ENCODE measurements at regions not wholly inside any gene's neighbourhood (a gene's known extent, or its start where the extent isn't known, plus 50 kb on each side); places are given as distances from the start of the nearest gene placed in this dataset.
"Not testable (repeated sequence)": the region's sequence is repeated elsewhere in the genome, so short reads cannot be mapped to it uniquely, and the experiment has no call there.

DNA sequence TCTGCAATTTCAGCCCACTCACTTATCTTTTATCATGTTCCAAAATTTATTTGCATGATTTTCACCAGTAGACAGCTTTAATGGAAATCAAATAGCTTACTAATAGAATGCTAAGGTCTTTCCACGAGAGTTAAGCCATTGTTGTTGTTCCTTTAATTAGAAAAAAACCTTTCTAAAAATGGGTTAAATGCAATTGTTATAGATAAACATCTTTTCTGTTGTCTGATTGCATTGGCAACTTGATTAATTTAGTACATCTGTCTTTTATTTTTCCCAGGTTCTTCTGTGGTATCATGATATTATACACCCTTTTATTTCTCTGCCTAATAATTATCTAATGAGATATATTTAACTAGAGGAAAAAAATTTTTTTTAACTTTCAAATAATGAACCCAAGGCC lies 487.6 kb upstream of the MBL2 start:
- no peak for DNase-seq (ENCODE audit: low spot score)
- in situ Hi-C loops (cut with HindIII; ENCODE audit: low sequenced_read_pairs), result no loop called here

DNA sequence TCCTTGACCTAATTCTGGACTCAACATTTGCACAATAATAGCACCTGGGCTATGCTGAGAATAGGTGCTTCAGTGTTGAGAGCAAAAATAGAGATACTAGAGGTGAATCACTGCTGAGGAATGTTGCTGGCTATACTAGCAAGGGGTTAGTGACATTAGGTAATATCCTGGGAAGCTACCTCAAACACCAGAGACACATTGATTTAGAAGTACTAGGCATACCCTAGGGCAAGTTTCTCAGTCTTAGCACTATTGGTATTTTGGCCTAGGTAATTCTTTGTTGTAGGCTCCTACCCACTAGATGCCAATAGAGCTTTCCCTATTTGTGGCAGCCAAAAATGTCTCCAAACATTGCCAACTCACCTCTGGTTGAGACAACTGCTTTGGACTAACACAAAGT lies 484.0 kb upstream of the MBL2 start:
- in situ Hi-C loops (cut with HindIII; ENCODE audit: low sequenced_read_pairs), result no loop called here
- DNase-seq (ENCODE audit: low spot score), result no peak

DNA sequence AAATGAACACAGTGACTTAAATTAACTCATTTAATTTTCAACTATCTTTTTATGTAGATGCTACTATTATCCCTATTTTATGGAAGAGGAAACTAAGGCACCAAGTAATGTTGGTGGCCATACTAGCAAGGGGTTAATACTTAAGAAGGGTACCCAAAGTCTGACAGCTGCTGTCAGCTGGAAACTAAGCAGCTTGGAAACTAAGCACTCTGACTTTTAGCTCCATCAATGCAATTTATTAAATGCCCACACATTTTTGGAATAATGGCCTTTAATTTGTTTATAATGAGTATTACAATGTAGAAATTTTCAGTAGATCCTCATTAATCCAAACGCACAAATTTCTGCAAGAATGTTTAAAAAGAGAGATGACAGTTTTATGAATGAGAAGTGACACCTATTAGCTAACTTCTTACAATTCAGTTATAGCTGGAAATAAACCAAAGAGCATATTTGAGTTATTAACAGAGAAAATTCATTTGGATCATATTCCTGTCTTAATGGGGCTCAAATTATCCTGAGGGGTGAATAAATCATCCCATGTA lies 483.1 kb upstream of the MBL2 start:
- no peak for DNase-seq (ENCODE audit: low spot score)
- in situ Hi-C loops (cut with HindIII; ENCODE audit: low sequenced_read_pairs), result no loop called here

DNA sequence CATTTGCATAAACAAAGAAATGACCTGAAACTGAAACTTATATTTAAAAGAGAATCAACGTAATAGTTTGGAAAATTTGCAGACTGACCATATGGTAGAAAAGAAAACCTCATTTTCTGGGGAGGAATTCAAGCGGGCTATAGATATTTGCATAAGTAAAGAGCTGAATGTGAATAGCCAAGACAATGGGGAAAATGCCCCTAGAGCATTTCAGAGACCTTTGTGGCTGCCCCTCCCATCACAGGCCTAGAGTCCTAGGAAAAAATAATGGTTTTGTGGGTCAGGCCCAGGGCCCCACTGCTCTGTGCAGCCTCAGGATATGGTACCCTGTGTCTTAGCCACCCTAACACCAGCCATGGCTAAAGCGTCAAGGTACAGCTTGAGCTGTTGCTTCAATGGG lies 480.6 kb upstream of the MBL2 start:
- in situ Hi-C loops (cut with HindIII; ENCODE audit: low sequenced_read_pairs), result no loop called here
- DNase-seq (ENCODE audit: low spot score), result no peak

DNA sequence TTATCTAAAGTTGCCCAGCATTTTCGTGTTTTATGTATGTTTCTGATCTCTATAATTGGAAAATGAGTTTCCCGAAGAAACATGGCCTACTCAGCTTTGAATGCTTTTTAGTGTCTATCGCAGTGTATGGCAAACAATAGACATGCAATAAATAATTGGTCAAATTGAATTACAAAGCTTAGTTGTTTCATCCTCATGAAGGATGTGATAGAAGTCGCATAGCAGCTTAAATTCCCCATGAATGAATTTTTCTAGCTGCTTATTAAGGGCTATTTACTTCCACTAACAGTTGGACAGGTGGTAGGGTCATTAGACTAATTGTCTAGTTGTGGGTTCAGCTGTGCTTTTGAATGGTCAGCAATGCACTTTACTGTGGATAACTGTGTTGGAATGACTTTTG lies 467.3 kb upstream of the MBL2 start:
- in situ Hi-C loops (cut with HindIII; ENCODE audit: low sequenced_read_pairs), result no loop called here
- DNase-seq (ENCODE audit: low spot score), result no peak

DNA sequence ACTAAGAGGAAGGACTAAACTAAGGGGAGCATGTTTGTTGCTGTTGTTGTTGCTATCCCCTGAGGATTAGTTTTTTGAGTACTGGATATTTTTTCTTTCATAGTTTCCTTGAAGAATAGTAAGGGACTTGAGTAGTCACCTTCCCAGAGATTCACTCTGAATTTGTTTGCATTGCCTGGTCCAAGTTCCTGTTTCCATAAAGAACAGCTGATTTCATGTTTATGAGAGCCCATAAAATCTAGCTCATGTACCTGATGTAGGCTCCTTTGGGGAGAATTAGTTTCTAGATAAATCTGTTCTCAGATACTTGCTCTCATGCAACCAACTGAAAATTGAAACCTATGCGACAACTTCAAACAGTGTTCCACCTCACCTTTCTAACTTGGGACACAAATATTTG lies 464.4 kb upstream of the MBL2 start:
- in situ Hi-C loops (cut with HindIII; ENCODE audit: low sequenced_read_pairs), result no loop called here
- no peak for DNase-seq (ENCODE audit: low spot score)

DNA sequence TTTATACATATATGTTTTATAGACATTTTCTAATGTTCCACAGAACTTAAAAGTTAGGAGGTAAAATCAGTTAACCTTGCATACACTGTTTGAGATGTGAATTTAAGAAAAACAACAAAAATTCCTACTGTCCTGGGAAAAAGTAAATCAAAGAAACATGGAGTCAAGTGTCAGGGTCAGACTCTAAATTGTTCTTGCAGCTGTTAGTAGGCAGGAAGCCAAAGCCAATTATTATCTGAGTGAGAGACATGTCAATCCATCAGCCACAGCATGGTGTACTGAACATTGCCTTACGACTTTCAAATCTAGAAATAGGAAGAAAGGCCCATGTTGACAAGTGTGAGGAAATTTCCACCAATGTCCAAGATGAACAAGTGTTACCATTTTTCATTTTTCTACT lies 461.2 kb upstream of the MBL2 start:
- in situ Hi-C loops (cut with HindIII; ENCODE audit: low sequenced_read_pairs), result no loop called here
- DNase-seq (ENCODE audit: low spot score), result no peak

DNA sequence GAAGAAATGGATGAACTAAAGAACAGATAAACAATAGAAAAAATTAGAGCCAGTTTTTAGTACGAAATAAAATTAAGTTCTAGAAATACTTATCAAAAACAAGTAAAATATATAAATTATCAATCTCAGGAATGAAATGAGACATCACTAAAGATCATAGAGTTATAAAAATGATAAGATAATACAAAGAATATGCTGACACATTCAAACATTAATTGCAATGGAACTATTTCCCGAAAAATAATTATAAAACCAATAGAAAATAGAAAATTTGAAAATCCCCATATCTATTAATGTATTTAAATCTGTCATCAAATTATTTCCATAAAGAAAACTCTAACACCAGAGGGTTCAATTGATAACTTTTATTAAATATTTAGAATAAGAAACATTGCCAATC lies 458.1 kb upstream of the MBL2 start:
- DNase-seq (ENCODE audit: low spot score), result no peak
- in situ Hi-C loops (cut with HindIII; ENCODE audit: low sequenced_read_pairs), result no loop called here

DNA sequence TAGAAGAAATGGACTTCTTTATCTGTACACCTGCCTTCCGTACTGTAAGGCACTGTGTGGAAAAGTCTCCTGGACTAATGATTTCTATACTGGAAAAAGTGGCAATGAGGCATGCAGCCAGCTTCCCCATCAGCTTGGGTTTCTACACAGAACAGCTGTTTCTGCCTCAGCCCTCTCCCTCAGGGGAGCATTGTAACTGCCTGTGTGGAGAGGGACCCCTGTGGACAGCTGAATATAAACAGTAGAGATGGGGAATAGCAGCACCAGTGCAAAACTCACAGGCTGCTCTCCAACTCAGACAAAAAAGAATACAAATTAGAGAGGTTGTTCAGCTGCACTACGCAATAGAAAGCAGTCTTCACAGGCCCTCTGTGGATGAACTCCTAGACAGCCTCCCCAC lies 451.3 kb upstream of the MBL2 start:
- DNase-seq (ENCODE audit: low spot score), result no peak
- in situ Hi-C loops (cut with HindIII; ENCODE audit: low sequenced_read_pairs), result no loop called here

DNA sequence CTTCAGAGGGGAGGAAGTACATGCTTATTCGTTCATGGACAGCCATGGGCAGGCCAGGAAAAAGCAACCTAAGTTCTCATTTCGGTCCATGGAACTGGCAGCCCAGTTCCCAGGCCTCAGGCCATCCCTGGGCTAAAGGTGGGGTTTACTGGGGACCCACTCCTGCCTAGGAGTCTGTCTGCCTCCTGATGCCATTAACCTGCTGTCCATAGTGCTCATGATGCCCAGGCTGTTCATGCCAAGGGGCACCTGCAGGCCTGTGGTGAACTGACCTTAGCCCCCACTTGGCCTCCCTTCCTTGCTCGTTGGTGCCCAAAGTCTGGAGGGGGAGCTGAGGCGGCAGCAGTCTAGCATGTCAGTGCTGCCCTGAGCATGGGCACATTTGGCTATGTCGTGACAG lies 450.2 kb upstream of the MBL2 start:
- in situ Hi-C loops (cut with HindIII; ENCODE audit: low sequenced_read_pairs), result no loop called here
- no peak for DNase-seq (ENCODE audit: low spot score)

DNA sequence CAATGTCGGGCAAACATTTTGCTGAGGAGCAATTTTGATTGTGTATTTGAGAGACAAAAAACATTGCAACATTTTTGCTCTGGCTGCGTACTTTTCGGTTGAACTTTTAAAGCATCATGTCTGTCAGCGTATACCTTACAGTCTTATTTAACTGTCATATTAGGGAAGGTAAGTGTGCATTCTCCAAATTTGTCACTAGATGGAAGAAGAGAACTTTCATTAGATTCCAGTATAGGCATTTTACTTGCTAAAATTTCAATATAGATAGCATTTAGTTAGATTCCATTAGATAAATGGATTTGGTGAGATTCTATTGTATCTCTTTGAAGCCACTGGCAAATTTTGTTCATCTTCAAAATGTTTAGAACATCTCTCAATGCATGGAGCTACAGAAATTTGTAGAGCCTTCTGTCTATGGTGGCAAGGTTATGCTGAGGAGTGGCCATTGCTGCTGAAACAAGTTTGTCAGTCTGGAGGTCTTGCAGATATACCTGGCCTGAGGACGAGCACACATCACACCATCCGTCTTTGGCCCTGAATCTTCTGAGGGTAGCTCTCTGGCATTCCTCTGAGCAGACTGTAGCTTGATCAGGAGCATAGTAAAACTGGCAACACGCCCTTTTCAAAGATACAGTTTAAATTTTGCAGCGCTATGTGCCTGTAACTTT lies 437.5 kb upstream of the MBL2 start:
- in situ Hi-C loops (cut with HindIII; ENCODE audit: low sequenced_read_pairs), result no loop called here
- peak; percentile 19 for DNase-seq (ENCODE audit: low spot score)

DNA sequence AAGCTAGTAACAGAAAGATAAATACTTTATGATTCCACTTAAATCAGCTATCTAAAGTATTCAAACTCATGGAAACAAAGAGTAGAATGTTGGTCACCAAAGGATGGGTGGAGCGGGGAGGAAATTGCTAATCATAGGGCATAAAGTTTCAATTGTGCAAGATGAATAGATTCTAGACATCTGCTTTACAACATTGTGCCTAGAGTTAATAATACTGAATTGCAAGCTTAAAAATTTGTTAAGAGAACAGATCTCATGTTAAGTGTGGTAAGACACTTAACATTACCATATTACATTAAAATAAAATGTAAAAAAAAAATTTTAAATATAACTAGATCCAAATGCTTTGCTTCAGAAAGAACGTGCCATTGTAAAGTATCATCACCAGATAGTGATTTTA lies 411.1 kb upstream of the MBL2 start:
- in situ Hi-C loops (cut with HindIII; ENCODE audit: low sequenced_read_pairs), result no loop called here
- DNase-seq (ENCODE audit: low spot score), result no peak

DNA sequence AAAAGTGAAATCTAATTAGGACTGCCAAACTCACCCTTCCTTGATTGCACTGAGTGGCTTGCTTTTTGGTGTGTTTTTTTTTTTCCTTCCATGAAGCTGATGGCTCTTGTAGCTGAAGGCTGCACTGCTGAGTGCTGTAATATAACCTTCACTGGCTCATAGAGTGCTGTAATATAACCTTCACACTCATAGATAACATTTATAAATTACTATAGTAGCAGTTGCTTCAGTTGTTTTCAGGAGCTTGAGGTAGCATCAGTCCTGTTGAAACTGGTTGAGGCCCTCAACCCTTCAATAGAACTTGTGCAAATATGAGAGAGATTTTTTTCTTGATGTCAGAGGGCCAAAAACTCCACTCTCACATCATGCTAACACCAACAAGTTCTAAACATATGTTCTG lies 404.9 kb upstream of the MBL2 start:
- DNase-seq (ENCODE audit: low spot score), result no peak
- in situ Hi-C loops (cut with HindIII; ENCODE audit: low sequenced_read_pairs), result no loop called here

DNA sequence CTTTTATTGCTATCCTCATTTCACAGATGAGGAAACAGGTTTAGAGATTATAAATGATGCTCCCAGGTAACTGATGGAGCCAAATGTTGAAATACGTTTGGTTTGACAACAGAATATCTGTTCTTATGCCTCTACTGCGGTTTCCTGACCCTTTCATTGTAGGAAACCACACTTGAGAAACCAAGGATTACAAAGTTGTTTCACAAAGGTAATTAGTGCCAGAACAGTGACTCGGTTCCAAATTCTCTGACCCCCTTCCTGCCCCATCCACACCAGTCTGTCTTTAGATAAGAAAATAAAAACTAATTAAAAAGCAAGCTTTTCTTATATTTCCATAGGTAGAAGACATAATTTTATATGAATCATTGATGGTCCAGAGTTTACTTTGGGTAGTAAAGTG lies 393.7 kb upstream of the MBL2 start:
- in situ Hi-C loops (cut with HindIII; ENCODE audit: low sequenced_read_pairs), result no loop called here
- no peak for DNase-seq (ENCODE audit: low spot score)

DNA sequence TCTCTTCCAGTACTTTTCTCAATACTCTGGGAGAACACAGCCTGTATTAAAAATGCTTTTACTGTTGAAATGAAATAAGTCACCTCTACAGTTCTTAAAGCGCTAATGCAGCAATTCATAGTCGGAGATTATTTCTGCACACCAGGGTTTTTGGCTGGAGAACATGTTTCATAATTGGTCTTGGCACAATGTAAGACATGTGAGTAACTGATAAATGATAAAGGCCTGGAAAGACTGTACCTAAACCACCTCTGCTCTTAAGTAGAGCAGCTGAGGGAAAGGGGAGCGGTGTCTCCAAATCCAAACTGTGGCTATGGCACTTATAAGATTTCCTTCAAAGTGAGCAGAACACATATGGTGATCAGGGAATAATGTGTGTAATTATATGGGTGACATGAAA lies 390.3 kb upstream of the MBL2 start:
- in situ Hi-C loops (cut with HindIII; ENCODE audit: low sequenced_read_pairs), result no loop called here

DNA sequence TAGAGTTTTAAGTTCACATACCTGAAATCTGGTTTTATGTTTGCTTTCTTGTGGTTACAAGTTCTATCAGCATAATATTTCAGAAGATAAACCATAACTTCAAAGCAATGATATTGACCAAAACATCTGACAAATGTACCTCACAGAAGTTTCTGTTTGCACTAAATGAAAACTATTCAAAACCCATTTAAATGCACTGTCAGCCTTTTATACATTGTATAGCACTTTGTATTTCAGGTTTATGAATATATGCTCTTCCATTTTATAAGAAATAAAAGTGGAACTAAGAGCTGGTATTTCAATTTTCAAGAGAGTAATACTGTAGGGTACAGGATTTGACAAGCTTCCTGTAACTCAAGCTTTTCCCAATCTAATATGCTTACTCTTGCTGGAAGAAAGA lies 388.6 kb upstream of the MBL2 start:
- in situ Hi-C loops (cut with HindIII; ENCODE audit: low sequenced_read_pairs), result no loop called here
- DNase-seq (ENCODE audit: low spot score), result no peak

More for the DNA sequence above, 390.3 kb upstream of the MBL2 start:
- DNase-seq (ENCODE audit: low spot score), result no peak

DNA sequence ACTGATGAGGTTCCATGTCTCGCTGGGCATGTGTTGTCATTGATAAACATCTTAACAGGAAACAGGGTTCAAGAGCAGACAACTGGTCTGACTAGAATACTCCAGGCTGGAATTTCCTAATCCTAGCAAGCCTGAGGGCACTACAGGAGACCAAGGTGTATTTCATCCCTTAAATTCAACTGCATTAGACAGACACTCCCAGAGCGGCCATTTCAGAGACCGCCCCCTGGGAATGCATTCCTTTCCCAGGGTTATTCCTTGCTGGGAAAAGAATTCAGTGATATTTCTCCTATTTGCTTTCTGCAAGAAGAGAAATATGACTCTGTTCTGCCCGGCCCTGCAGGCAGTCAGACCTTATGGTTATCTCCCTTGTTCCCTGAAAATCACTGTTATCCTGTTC lies 383.1 kb upstream of the MBL2 start:
- in situ Hi-C loops (cut with HindIII; ENCODE audit: low sequenced_read_pairs); DNase-seq (ENCODE audit: low spot score): not testable (repeated sequence)

DNA sequence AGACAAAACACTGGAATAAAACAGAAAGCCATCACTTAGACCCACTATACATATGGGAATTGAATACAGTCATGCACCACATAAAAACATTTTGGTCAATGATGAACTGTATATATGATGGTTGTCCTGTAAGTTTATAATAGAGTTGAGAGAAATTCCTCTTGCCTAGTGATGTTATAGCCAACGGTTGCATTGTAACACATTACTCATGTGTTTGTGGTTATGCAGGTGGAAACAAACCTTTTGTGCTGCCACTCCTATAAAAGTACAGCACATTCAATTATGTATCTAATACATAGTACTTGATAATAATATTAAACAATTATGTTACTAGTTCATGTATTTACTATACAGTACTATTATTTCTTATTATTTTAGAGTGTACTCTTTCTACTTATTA lies 381.2 kb upstream of the MBL2 start:
- DNase-seq (ENCODE audit: low spot score), result no peak
- in situ Hi-C loops (cut with HindIII; ENCODE audit: low sequenced_read_pairs), result no loop called here

DNA sequence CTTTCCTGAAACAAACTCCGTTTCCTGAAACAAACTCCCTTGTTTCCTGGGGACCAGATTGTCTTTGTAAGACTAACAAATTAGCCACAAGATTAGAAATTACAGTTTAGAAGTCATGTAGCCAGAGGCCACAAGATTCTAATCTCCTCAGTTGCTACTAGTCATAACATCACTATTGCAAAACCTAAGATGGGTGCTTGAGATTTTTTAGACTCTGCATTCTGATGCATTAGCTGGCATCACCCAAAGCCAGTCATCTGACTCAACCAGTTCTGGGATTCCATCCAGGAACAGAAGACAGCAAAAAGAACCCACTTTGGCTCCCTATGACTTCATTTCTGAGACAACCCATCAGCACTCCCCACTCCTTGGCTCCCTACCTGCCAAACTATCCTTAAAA lies 367.9 kb upstream of the MBL2 start:
- in situ Hi-C loops (cut with HindIII; ENCODE audit: low sequenced_read_pairs), result no loop called here

DNA sequence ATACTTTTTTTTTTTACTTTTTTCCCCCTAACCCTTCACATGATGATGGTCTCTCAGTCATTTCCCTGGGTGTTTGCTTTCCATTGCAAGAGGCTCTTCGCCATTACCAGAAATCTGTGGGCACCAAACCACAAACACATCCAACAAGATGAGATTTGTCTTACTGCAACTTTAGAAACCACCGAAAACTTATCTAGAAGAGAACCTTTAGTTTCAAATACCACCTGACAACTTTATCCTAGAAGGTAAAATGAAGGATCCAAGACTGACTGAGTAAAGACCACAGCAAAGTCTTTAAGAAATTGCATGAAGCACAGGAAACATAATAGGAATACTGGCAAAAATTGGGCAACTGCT lies 363.3 kb upstream of the MBL2 start:
- in situ Hi-C loops (cut with HindIII; ENCODE audit: low sequenced_read_pairs), result no loop called here
- no peak for DNase-seq (ENCODE audit: low spot score)

More for the DNA sequence above, 367.9 kb upstream of the MBL2 start:
- DNase-seq (ENCODE audit: low spot score), result no peak

DNA sequence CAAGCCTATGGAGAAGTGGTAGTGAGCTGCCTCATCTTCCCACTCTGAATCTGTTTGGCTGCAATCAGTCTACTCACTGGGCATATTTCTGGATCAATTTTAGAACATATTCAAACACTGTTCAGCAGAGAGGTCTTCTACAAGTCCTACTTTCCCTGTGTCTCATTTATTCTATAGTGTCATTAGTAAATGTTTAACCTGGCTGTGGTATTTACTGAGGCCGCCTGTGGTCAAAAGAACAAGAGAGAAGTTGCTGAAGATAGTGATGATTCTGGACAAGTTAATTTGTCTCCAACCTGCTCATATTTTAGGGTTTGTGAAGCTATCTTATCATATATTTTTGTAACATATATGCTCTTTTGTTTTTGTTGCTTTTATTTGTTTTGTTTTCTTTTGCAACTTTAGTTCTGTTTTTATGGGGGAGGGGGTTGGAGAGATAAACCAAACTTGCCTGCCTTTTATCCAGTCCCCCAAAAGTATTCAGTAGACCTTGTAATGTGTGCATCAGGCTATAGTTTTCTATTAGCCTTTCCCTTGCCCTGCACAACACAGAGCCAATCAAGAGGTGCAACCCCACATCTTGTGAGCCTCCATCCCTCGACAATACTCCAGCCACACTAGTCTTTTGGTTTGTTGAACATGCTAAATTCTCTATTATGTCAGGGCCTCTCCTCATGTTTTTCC lies 362.8 kb upstream of the MBL2 start:
- no peak for DNase-seq (ENCODE audit: low spot score)
- in situ Hi-C loops (cut with HindIII; ENCODE audit: low sequenced_read_pairs), result no loop called here
